ENCODE measurements at regions not wholly inside any gene's neighbourhood (a gene's known extent, or its start where the extent isn't known, plus 50 kb on each side); places are given as distances from the start of the nearest gene placed in this dataset.

DNA sequence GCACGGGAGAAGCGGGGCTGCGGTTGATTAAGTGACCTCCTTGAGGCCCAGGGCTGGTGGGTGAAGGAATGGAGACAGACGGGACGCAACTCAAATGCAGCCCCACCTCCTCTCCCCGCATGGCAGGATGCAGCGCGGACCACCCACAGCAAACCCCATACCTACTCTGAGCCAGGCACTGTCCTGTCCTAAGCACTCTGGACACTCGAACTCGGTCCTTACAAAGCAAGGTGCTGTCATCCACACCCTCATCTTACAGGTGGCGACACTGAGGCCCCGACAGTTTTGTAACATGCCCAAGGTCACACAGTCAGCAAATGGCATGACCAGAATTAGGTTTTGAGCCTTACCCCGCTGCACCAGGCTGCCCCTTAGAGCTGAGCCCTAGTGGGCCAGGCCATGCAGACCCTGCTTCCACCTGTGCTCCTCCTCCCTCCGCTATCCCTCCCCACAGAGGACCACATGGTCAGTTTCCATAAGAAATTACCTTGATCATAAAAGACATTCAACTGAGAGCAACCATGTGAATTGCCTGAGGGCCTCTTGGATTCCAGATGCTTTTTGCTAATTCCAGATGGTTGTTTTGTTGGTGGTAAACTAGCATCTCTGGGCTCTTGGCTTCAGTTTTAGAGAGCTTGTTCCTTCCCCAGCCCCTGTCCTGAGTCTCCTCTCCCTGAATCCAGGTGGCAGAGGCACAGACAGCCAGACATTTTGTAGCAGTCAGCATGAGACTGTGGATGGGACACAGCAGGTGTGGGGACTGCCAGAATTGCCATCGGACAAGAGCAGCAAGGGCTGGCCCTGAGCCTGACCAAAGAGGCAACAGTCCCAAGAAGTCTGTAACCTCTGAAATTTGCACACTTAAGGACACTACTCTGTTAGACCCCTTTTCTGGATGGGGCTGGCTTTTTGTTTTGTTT, 171.9 kb upstream of the PMEPA1 start:
- Histone ChIP-seq H3K27ac (no peak overlapping the region), H3K27me3 (replicated peaks in 1 of 7) (peaks cover 0 to 3% (median 0%) of the 10 kb centered on the region in 7 donors), H3K4me1 (no peaks in the 10 kb centered on the region), H3K36me3 (no peaks in the 10 kb centered on the region), H3K4me3 (no peak overlapping the region), H3K9me3 (no peaks in the 10 kb centered on the region)
- no peak for DNase-seq
- 89 to 95% (median 92%) methylated on average over 15 of the region's 15 CpGs for WGBS, 5 donors
- intact Hi-C loops (cut with DNase I; ENCODE audit: low total_unique reads): no loop called here
- TF ChIP-seq, protein P1, sequence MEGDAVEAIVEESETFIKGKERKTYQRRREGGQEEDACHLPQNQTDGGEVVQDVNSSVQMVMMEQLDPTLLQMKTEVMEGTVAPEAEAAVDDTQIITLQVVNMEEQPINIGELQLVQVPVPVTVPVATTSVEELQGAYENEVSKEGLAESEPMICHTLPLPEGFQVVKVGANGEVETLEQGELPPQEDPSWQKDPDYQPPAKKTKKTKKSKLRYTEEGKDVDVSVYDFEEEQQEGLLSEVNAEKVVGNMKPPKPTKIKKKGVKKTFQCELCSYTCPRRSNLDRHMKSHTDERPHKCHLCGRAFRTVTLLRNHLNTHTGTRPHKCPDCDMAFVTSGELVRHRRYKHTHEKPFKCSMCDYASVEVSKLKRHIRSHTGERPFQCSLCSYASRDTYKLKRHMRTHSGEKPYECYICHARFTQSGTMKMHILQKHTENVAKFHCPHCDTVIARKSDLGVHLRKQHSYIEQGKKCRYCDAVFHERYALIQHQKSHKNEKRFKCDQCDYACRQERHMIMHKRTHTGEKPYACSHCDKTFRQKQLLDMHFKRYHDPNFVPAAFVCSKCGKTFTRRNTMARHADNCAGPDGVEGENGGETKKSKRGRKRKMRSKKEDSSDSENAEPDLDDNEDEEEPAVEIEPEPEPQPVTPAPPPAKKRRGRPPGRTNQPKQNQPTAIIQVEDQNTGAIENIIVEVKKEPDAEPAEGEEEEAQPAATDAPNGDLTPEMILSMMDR (IDR thresholded peaks at IDR 0.05 in 8 of 11, conservative IDR thresholded peaks at IDR 0.05 in 3 of 11): no peak
- TF ChIP-seq POLR2AphosphoS5 (IDR thresholded peaks at IDR 0.05): no peak
- TF ChIP-seq POLR2A (IDR thresholded peaks at IDR 0.05): no peak

DNA sequence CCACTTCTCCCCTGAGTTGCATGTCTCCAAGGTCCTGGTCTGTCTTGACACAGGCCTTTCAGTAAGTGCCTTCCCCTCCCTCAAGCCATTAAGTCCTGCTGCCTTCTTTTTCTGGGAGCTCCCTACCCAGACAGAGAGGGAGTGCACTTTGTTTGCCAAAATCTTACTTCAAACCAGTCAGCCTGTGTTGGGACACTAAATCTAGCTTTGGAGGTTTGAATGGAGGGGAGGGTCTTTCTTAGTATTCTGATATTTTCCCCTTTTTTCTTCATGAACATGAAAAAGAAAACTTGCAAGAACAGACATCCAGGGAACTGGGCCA, 170.7 kb upstream of the PMEPA1 start:
- H3K36me3 ChIP-seq: no peaks in the 10 kb centered on the region
- intact Hi-C loops (cut with DNase I; ENCODE audit: low total_unique reads): no loop called here
- DNase-seq: no peak
- H3K4me3 ChIP-seq: no peak overlapping the region
- H3K9me3 ChIP-seq: no peaks in the 10 kb centered on the region
- peaks cover 0 to 3% (median 0%) of the 10 kb centered on the region in 7 donors for H3K27me3 ChIP-seq (replicated peaks in 1 of 7)
- no peak overlapping the region for H3K27ac ChIP-seq
- TF ChIP-seq, protein P1 (IDR thresholded peaks at IDR 0.05 in 8 of 11, conservative IDR thresholded peaks at IDR 0.05 in 3 of 11): no peak
- TF ChIP-seq POLR2A (IDR thresholded peaks at IDR 0.05): no peak
- no peak for TF ChIP-seq POLR2AphosphoS5 (IDR thresholded peaks at IDR 0.05)
- H3K4me1 ChIP-seq: no peaks in the 10 kb centered on the region

DNA sequence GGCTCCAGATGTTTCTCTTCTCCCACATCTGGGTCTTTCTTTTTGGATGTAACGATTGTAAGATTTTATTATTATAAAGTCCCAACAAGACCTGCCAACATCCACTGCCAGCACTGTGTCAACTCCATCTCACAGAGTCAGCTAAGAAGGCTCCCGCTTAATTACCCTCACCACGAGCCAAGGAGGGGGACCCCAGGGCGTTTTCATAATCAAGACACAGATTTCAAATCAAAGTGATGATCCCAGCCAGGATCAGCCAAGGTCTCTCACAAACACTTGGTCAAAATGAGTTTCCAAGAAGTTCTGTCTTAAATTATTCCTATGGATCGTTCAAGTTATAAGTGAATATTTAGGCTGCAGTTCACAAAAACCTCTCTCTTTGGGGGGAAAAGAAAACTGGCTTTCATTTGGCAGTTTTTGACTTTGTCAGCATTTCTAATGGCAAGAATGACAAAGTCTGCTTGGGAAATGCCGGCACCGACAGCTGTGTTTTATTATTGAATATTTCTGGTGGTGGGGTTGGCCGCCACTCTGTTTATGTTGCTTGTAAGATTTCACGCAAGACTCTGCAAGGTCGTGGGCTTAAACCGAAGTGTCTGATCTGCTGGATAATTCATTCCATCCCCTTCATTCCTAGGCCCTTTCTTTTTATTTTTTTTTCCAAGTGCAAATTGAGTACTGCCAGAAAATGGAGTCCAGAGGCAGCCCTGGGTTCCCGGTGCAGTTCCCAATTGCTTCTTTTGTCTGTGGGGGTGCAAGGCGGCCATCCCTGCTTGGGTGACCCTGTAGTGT, 170.2 kb upstream of the PMEPA1 start:
- Histone ChIP-seq H3K4me1 (no peaks in the 10 kb centered on the region), H3K27ac (no peak overlapping the region), H3K27me3 (replicated peaks in 1 of 7) (peaks cover 0 to 3% (median 0%) of the 10 kb centered on the region in 7 donors), H3K36me3 (no peaks in the 10 kb centered on the region), H3K4me3 (no peak overlapping the region), H3K9me3 (no peaks in the 10 kb centered on the region)
- 68 to 79% (median 77%) methylated on average over 13 of the region's 13 CpGs for WGBS, 5 donors
- TF ChIP-seq, protein P1 (IDR thresholded peaks at IDR 0.05 in 8 of 11, conservative IDR thresholded peaks at IDR 0.05 in 3 of 11): no peak
- no peak for TF ChIP-seq POLR2AphosphoS5 (IDR thresholded peaks at IDR 0.05)
- no peak for TF ChIP-seq POLR2A (IDR thresholded peaks at IDR 0.05)
- intact Hi-C loops (cut with DNase I; ENCODE audit: low total_unique reads): no loop called here
- no peak for DNase-seq

DNA sequence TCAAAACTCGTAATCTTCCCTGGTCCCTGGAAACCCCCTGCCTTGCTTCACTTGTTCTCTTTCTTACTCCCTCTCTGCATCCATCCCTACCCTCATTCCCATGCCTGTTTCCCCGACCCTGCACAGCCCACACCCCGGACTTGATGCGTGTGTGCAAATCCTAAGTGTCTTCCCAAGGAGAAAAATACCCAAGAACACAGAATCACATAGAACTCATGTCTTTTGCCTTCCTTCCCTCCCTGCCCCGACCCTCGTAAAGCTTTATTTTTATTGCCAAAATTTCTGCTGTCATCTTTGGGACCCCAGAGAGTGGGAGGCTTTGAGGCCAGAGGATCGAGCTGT, 169.6 kb upstream of the PMEPA1 start:
- no peak for DNase-seq
- Histone ChIP-seq H3K4me1 (no peaks in the 10 kb centered on the region), H3K9me3 (no peaks in the 10 kb centered on the region), H3K4me3 (no peak overlapping the region), H3K36me3 (no peaks in the 10 kb centered on the region), H3K27me3 (replicated peaks in 1 of 7) (peaks cover 0 to 3% (median 0%) of the 10 kb centered on the region in 7 donors), H3K27ac (no peak overlapping the region)
- no peak for TF ChIP-seq POLR2A (IDR thresholded peaks at IDR 0.05)
- no peak for TF ChIP-seq POLR2AphosphoS5 (IDR thresholded peaks at IDR 0.05)
- TF ChIP-seq, protein P1 (IDR thresholded peaks at IDR 0.05 in 8 of 11, conservative IDR thresholded peaks at IDR 0.05 in 3 of 11): no peak
- intact Hi-C loops (cut with DNase I; ENCODE audit: low total_unique reads): no loop called here
- 61 to 73% (median 70%) methylated on average over 7 of the region's 7 CpGs for WGBS, 5 donors
